ENCODE measurements at regions not wholly inside any gene's neighbourhood (a gene's known extent, or its start where the extent isn't known, plus 50 kb on each side); places are given as distances from the start of the nearest gene placed in this dataset.

DNA sequence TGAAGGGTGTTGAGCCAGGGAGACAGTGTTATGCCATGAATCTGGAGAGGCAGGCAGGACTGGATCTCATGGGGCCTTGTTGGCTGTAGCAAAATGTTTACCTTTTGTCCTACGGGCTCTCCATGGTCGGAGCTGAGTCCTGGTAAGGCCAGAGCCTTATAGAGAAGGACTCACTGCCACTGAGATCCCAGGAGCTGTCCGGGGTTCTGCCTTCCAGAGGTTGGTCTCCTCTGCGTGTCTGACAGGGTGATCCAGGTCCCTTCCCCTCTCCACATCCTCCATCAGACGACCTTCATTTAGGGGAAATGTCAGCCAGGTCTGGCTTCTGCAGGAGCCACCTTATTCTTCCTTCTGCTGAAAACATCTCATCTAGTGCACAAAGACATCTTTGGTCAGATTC is 285.2 kb upstream of the N4BP1 start:
- ATAC-seq (no peak), DNase-seq (no peak)

DNA sequence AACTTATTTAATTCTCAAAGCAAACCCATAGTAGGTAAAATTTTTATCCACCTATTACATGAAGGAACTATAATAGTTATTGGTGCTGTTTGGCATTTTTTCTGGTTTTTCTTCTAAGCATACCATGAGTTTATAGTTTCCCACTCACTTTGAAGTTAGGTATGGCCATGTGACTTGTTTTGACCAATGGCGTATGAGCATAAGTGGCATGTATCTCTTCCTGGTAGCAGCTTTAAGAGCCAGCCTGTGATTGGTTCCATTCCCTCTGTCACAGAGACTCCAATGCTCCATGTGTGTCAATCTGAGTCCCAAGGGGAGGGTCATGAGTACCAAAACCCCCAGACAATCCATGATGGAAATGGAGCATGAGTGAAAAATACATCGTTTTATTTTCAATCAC is 282.9 kb upstream of the N4BP1 start:
- ATAC-seq = no peak
- DNase-seq = no peak

DNA sequence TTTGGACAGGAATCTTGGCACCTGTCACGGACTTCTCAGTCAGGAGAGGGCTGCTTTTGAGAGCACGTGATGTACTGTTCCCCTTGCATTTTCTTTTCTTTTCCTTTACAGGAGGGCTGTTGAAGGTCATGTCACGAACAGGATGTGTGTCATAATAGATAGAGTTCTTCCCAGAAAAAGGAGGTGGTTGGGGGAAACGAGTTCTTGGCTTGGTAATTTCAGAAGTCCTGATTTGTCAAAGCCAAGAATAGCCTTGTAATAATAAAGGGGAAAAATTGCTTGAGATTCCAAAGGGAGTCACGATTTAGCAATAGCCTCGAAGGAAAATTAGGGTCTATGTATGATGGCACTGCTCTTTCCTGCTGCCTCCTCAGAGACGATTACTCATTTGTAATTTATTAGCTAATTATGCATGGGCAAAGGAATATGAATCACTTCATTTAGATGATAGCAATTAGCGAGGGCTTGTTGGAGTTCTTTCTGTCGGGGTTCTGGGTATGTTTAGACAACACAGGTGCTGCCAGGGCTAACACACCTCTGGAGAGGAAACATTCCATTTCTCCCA is 277.7 kb upstream of the N4BP1 start:
- no peak for DNase-seq

DNA sequence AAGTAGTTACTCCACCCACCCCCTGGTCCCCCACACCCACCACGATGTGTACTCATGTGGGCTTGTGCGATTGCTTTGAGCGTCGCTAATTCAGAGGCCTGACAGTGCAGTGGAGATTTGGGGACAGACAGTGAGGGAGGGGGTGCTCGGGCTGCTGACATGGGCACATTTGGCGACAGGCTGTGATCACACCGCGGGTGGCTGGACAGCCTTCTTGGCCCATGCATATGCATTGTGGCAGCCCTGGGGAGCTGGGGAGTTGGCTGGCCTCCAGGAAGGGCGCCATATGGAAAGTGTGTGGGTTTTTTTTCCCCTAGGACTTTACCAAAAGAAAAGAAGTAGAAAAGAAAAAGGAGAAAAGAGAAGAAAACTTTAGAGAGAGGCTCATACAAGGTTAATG is 275.5 kb upstream of the N4BP1 start:
- DNase-seq (no peak), ATAC-seq (no peak)

More for the DNA sequence above, 277.7 kb upstream of the N4BP1 start:
- ATAC-seq = no peak

DNA sequence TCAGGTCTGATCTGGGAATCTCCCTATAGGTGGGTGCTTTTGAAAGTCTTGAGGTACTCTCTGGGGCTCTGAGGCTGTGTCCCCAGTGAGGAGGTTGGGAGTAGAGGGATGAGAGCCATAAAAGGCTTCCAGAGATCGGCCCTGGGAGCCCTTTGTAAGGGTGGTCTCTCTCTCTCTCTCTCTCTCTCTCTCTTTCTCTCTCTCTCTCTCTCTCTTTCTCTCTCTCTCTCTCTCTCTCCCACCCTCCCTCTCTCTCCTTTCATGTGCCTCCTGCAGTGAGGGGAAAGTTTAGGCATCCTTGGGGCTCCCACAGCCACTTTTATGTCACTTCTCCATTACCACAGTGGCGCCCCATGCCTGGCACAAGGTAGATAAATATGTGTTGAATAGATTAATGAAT is 271.3 kb upstream of the N4BP1 start:
- no peak for DNase-seq
- no peak for ATAC-seq

DNA sequence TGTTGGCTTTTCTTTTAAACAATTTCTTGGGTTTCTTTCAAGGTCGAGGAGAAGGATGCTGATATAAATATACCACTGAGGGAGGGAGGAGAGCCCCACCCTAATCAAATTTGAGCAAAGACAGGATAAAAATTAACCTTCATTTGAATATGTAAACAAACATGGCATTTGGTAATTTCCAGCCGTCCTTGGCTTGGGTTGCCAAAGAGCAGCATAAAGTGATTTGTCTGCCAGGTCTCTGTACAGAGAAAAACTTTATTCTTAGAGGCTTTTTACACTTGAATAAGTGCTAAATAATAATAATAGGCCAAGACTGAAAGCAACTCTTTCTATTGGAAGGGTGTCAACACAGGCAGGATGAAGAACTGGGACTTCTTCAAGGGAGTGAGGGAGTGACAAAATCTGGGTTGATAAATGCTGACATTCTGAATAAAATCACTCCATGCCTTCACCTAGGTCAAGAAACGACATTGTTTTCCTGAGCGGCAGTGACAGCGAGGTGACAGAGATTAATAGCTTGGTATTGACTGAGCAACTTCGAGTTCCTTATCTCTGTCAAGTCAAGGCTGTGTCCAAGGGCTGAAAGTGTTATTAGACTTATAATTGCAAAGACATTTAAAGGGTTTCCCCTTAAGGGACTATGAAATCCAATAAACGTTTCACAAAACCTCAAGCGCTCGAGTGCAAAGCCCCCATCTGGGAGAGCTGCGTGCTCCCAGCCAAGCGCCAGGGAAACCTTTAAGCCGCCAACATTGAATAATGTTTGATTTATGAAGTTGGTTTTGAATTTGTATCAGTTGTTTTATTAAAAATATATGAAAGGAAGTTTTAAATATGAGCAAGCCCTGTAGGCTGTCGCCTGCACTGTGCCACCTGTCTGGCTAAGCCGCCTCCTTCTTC is 269.5 kb upstream of the N4BP1 start:
- no peak for DNase-seq

DNA sequence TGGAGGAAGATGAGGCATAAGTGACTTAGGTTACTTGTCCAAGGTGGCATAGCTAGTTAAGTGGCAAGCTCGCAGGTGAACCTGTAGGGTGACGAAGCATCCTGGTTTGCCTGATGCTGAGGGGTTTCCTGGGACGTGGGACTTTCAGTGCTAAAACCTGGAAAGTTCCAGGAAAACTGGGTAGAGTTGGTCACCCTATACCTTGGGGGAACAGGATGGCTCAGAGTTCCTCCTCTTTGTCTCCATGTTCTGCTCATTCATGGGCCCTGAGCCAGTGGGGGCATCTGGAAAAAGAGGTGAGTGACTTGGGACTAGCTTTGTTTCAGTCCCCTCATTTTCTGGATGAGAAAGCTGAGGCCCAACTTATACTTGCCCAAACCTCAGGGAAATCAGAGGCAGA is 268.0 kb upstream of the N4BP1 start:
- ATAC-seq (no peak), DNase-seq (no peak)

More for the DNA sequence above, 269.5 kb upstream of the N4BP1 start:
- ATAC-seq = no peak

DNA sequence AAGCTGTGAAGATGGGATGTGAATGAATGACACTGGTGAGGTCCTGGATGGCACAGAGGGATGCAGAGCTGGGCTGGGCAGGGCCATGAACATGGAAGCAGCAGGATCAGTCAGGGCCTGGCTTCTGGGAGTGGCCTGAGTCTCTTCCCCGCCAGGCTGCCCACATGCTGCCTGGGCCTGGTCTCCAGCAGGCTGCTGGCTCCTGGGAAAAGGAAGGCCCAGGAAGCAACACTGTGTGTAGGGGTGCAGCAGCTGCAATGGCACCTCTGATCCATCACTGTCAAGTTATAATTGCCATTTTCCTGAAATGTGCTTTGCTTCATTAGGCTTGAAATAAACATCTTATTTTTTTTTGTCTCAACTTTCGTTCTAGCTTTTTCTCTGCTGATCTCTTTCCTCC is 260.2 kb upstream of the N4BP1 start:
- ATAC-seq (no peak), DNase-seq (no peak)

DNA sequence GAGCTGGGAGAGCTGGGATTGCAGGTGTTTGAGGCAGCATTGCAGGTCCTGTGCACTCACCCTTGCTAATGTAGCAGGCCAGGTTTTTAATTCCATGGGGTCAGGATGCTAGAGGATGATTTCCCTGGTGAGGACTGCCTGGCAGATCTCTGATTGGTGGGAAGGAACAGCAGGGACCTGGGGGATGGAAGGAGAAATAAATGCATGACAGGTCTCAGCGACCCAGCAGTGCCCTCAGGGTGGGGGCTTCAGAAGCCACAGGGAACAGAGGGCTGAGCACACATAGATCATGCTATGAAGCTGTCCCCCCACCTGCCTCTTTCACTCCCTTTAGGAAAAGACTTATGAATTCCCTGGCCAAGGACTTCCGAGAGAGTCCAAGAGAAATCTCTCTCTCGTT is 255.5 kb upstream of the N4BP1 start:
- DNase-seq = no peak
- ATAC-seq = no peak

DNA sequence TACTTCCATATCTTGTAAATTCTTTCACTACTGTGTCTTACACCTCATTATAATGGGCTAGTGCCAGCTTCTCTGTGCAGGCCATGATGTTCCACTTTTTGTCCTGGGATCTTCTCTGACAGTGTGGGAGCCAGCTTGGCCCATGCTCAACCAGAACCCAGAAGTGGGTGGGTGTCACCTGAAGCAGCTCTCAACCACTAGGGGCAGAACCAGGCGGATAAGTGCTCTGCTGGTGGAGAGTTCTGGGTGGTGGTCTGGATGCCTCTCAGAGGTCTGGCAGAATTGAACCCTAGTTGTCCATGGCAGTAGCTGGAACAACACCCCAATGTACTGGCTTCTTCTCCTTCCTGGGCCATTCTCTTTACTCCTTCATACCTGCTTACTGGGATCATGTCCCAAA is 254.1 kb upstream of the N4BP1 start:
- ATAC-seq = no peak

DNA sequence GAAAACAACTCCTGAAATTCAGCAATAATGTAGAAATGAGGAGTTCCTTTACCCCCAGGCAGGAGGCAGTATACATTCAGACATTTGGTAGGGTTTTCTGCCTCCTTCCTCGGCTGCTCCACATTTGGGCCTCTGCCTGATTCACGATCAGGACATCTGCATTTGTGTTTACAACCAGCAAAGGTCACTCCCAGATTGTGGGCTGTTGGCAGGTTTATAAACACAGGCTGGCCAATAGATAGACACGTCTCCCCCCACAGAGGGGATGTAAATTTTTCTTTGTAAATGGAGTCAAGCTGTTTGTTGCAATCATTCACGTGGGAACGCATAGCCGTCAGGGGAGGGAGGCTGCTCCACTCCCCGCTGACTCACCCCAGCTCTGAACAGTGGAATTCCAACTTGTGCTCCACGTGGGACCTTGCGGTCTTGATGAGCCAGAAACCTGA is 252.1 kb upstream of the N4BP1 start:
- no peak for ATAC-seq

More for the DNA sequence above, 254.1 kb upstream of the N4BP1 start:
- no peak for DNase-seq

DNA sequence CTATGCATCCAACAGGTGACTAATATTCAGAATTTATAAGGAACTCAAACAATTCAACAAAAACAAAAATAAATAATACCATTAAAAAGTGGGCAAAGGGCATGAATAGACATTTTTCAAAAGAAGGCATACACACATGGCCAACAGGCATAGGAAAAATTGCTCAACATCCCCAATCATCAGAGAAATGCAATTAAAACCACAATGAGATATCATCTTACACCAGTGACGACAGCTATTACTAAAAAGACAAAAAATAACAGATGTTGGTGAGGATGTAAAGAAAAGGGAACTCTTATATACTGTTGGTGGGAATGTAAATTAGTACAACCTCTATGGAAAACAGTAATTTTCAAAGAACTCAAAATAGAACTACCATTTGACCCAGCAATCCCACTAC is 250.4 kb upstream of the N4BP1 start:
- no peak for DNase-seq
- no peak for ATAC-seq

More for the DNA sequence above, 252.1 kb upstream of the N4BP1 start:
- DNase-seq = no peak

DNA sequence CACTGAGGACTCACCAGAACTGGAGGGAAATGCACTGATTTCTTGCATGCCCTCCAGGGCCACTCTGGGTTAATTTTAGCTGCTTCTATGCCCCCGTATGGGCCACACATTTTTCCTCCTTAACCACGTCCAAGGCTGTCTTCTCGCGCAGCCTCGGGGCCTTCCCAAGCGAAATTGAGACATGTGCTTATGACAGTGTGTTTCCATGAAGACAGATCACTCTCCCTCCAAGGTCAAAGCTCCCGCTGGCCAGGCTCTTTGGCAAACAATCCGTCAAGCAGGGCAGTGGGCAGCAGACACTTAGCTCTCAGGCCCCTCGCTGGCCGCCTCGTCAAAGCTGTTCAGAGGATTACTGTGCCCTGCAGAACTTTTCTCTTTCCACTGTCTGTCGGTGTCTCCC is 243.0 kb upstream of the N4BP1 start:
- ATAC-seq = no peak
- no peak for DNase-seq

DNA sequence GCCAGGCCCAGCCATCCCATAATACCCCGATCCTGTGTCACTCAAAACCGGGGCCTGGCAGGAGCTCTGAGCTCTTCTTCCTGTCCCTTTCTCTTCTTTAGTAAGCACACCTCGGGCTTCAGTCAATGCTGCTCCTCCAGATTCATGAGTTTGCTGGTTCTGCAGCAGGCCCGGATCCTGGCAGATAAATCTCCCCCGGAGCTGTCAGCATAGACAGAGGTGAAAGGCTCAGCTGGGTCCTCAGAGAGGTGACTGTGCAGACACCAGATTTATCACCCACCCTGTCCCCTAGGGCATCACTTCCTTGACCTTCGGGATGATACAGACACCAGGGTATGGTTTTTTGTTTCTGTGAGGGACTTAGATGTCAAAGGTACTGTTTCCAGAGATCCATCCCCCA is 242.5 kb upstream of the N4BP1 start:
- DNase-seq (no peak), ATAC-seq (no peak)

DNA sequence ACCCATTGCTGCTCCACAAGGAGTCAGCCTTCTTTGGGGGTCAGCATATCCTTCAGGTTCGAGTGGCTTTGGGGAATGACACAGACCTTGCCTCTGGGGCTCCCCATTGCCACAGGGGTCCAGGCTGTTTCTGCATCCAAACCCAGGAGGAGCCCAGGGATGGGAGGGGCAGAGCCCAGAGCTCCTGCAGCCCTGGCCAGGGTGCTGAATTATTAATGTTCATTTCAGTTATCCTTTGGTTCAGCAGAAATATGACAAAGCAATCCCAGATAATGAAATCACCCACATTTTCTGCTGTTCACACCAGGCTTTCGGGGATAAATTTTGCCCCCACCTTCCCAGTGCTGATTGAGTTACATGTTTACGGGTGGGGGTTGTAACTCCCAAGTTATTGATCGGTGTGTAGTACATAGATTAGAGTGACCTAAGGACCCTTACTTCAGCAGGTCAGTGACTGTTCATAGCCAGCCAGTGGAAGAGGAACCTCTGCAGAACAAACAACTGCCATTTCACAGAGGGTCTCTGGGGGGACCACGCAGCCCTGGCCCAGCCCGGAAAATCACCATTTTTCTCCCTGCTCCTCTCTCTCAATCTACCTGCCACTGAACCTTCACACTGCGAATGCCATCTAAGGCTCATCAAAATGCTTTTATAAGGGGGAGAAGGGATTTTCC is 240.3 kb upstream of the N4BP1 start:
- no peak for ATAC-seq
- DNase-seq = no peak

DNA sequence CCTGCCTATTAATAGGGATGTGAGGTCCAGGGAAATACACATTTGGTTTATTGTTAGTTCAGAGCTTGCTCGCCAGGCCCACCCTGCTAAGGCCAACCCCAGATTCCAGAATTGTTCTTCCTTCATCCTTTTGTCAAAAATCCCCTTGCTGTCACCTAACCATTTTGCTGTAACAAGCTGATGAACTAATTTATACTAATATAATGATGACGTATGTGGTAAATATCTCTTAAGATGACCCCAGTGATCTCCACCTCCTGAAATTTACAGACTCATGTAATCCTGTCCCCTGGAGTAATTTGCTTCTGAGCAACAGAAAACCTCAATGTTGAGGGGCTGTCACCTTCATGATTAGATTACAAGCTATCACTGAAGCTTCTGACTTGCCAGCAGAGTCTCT is 236.3 kb upstream of the N4BP1 start:
- DNase-seq = no peak
- ATAC-seq = no peak

DNA sequence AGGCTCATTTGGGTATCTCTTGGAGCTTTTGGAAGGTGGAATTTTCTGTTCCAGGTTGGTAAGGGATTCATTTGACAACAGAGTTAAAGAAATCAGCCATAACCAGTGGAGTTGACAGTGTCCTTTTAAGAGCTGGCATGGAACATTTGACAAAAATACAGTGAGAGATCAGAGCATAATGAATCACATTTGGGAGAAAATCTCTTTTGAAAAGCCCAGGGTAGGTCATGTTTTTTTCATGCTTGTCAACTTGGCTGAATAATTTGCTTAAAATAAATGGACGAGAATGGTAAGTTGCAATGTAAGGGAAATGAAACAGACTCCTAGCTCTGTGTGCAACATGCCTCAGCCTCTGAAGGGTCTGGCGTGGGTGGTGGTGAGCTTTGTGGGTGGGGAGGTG is 235.3 kb upstream of the N4BP1 start:
- ATAC-seq = no peak

DNA sequence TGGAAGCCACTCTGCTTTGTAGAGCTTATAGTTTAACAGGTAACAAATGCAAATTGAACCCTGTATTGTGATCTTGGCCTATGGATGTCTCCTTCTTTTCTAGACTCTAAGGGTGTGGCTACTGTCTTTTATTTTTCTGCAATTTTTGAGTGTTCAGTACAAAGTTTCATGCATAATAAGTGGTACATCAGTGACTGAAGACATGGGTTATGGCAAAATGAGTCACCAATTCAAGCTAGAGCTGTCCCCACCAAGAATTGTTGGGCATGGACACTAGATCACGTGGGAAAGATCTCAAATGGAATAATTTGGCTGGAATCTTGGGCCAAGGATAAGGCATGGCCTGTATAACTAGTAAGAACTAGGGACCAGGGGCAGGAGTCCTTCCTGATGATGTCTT is 228.4 kb upstream of the N4BP1 start:
- ATAC-seq (no peak), DNase-seq (no peak)

More for the DNA sequence above, 235.3 kb upstream of the N4BP1 start:
- DNase-seq = no peak

DNA sequence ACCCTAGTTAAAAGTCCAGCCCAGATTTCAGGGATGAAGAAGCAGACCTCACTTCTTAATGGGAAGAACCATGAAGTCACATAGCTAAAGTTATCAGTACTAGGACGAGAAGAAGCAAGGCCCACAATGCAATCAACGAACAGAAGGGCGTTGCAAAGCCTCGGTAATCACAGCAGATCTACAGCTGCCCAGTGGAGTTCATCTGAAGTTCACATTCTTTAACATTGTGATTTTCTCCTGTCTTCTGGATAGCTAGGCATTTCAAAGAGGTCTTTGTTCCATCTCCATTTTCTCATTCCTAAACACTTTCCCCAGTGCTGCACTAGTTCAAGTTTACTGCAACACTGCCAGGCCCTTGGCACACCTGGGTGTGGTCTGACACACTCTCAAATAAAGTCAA is 226.7 kb upstream of the N4BP1 start:
- ATAC-seq = no peak
- DNase-seq = no peak

DNA sequence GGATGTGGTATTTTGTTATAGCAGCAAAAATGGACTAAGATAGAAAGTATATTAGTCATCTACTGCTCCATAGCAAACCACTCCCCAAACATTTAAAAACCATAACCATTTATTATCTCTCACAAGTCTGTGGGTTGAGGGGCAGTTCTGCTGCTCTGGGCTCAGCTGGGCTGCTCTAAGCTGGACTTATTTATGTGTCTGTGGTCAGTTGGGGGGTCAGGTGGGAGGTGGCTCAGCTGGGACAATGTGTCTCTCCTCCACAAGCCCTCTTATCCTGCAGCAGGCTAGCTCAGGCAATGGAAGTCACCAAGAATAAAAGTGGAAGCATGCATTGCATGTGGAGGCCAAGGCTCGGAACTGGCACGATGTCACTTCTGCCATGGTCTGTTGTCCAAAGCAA is 226.1 kb upstream of the N4BP1 start:
- no peak for ATAC-seq

DNA sequence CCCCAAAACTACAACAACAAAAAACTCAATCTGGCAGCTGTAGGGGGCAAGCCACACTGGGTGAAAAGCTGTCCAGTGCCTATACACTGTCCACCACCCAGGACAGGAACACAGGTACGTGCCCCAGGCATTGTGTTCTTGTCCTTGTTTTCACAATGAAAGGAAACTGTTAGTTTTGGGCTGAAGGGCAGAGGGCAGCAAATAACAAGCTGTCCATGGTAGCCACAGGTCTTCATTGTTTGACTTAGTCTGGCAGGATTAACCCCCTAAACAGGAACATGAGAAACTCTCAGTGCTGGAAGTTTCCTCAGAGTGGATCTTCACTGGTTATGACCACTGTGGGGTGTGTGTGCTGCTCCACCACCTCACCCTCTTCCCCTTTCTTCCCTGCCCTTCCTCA is 224.6 kb upstream of the N4BP1 start:
- ATAC-seq (no peak), DNase-seq (no peak)

More for the DNA sequence above, 226.1 kb upstream of the N4BP1 start:
- no peak for DNase-seq

DNA sequence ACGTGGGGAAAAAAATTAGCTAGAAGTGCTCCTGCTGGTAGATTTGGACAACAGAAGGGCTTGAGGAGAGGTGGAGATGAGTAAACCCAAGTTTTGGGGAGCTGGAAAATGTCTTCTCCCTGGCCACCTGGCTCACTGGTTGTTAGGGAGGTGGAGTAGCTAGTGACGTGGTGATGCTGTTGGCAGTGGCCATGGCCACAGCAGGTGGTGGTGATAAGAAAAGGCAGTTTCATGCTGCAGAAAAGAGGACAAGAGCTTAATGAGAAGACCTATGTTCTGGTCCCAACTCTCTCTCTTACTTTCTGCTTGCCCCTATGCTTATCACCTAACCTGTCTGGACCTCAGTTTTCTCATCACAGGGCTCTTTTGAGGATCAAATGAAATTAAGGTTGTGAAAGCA is 223.5 kb upstream of the N4BP1 start:
- DNase-seq (no peak), ATAC-seq (no peak)

DNA sequence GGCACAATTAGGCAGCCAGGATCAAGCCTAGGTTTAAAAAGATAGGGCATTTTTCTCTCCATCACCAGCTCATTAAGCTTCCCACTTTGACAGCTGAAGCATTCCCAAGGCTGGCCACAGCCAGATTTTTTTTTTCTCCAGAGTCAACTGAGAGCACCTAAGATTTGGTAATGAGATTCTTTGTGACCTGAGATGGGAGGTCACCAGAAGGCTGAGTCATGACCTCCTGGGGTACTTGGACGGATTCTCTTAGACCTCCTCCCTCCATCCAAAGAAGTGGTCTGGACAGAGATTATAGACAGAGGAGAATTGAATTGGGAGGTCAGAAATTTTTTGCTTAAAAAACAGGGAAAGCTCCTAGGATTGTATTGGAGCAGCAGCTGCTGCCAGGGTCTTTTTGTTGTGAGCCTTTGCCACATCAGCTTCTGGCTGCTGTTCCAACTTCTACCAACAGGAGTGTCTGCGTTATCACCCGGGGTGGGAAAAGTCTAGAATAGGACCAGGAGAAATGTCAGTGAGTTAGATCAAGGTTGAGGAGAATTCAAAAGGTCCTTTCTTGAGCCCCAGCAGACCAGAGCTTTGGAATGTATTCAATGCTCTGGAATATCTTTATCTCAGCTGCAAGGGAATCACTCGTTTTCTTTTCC is 221.2 kb upstream of the N4BP1 start:
- ATAC-seq = no peak

More for the DNA sequence above, 221.2 kb upstream of the N4BP1 start:
- no peak for DNase-seq

All from stimulated activated naive CD8-positive, alpha-beta T cell treated with anti-CD3 and anti-CD28 coated beads, Interleukin-15, Interleukin-2, amounts not matched to agents 100 U/mL and 50 U/mL, for 24 hours (primary cell).